A549 (cell line): ENCODE measurements at regions not wholly inside any gene's neighbourhood (a gene's known extent, or its start where the extent isn't known, plus 50 kb on each side); places are given as distances from the start of the nearest gene placed in this dataset.

Experiments used
- ATAC-seq, 2 experiments: fragments of 200-7000 bp in 1 of 2; fragments of >200 bp in 1 of 2; cut with Nextera tagmentation in 1 of 2; cut with Tn5 transposase in 1 of 2; 3 replicates each; pipeline versions ENCODE4 v1.8.0 to v1.9.1; 2018 to 2020; ENCODE audit warnings: mild to moderate bottlenecking in 1 of 2, moderate library complexity in 1 of 2
- CTCF ChIA-PET: fragments of 300-600 bp; sonication (Branson Sonifier 250); formaldehyde crosslinking; extraction: SDS; loops from one replicate; lab custom pipeline; 2021; ENCODE audit warnings: antibody characterized with exemption, inconsistent platforms; lab: Yijun Ruan, JAX
- POLR2A ChIA-PET: fragments of 350-600 bp; formaldehyde crosslinking; extraction: SDS; loops from one replicate; lab custom pipeline; 2021; ENCODE audit warnings: antibody characterized with exemption, inconsistent platforms; lab: Yijun Ruan, JAX
- DNase-seq, 2 experiments: peaks; one replicate each; pipeline versions ENCODE4 v3.0.0 to v3.0.0-alpha.2; 2011 to 2016; ENCODE audit warnings: low read depth in 1 of 2, low spot score in 1 of 2
- FAIRE-seq: peaks from 2 replicates; lab custom pipeline; 2011; peaks lifted over from hg19 to GRCh38; lab: Jason Lieb, UNC
- H3K27ac ChIP-seq, 2 experiments: fragments of >200 bp; sonication (Bioruptor Twin); formaldehyde crosslinking; 3 replicates each; pipeline ENCODE4 v1.5.1; 2016 to 2017
- H3K4me1 ChIP-seq: fragments of >200 bp; sonication (Bioruptor Twin); formaldehyde crosslinking; 3 replicates; pipeline ENCODE4 v1.6.1; 2016
- H3K4me2 ChIP-seq: fragments of >200 bp; sonication (Bioruptor Twin); formaldehyde crosslinking; 3 replicates; pipeline ENCODE4 v1.6.1; 2016
- H3K4me3 ChIP-seq: fragments of >200 bp; sonication (Bioruptor Twin); formaldehyde crosslinking; 3 replicates; pipeline ENCODE4 v1.5.1; 2016
- H3K9me3 ChIP-seq: fragments of >200 bp; sonication (Bioruptor Twin); formaldehyde crosslinking; 3 replicates; pipeline ENCODE4 v1.6.1; 2016
- ATOH8 ChIP-seq: fragments of 250-450 bp; sonication (Bioruptor Pico); IDR thresholded peaks from 2 replicates; pipeline ENCODE4 v1.5.0; 2020; ENCODE audit warnings: low read depth, mild to moderate bottlenecking, moderate library complexity
- CHD2 ChIP-seq: fragments of 150-350 bp; IDR thresholded peaks from 2 replicates; pipeline ENCODE4 v1.6.1; 2014; ENCODE audit warnings: low read length; ENCODE audit not compliant: partially characterized antibody
- CHD4 ChIP-seq: fragments of 200-600 bp; sonication (generic); IDR thresholded peaks from 2 replicates; pipeline ENCODE4 v1.6.1; 2016; ENCODE audit warnings: antibody characterized with exemption, mild to moderate bottlenecking, borderline replicate concordance
- CTCF ChIP-seq: fragments of >200 bp; sonication (Bioruptor Twin); formaldehyde crosslinking; IDR thresholded peaks from 3 replicates; pipeline ENCODE4 v1.5.1; 2016
- EHMT2 ChIP-seq: fragments of 200-600 bp; sonication (generic); IDR thresholded peaks from 2 replicates; pipeline ENCODE4 v1.6.1; 2016; ENCODE audit warnings: antibody characterized with exemption, low read depth, mild to moderate bottlenecking, moderate library complexity
- ELK1 ChIP-seq: fragments of 150-350 bp; IDR thresholded peaks from 2 replicates; pipeline ENCODE4 v1.6.1; 2014; ENCODE audit warnings: low read depth, mild to moderate bottlenecking, low read length
- EP300 ChIP-seq, 2 experiments: fragments of >200 bp; sonication (Bioruptor Twin); formaldehyde crosslinking; IDR thresholded peaks; 2 replicates in 1 of 2; 3 replicates in 1 of 2; pipeline ENCODE4 v1.6.1; 2016 to 2017
- FOSL2 ChIP-seq, 2 experiments: fragments of 450-650 bp in 1 of 2; fragments of >200 bp in 1 of 2; sonication (Bioruptor Twin) in 1 of 2; formaldehyde crosslinking; IDR thresholded peaks; 2 replicates each; pipeline versions ENCODE4 v1.5.0 to v1.6.1; 2016 to 2020; ENCODE audit warnings: mild to moderate bottlenecking in 1 of 2, moderate library complexity in 1 of 2
- GATA3 ChIP-seq: IDR thresholded peaks from 2 replicates; pipeline ENCODE4 v1.6.1; 2012; ENCODE audit warnings: borderline replicate concordance
- HDAC2 ChIP-seq: fragments of 200-600 bp; sonication (generic); IDR thresholded peaks from 2 replicates; pipeline ENCODE4 v1.6.1; 2016
- HOXA7 ChIP-seq: fragments of 250-450 bp; sonication (Bioruptor Pico); IDR thresholded peaks from 2 replicates; pipeline ENCODE4 v1.5.0; 2020; ENCODE audit warnings: mild to moderate bottlenecking, moderate library complexity
- HOXB13 ChIP-seq: fragments of 250-450 bp; sonication (Bioruptor Pico); IDR thresholded peaks from 2 replicates; pipeline ENCODE4 v1.5.0; 2020; ENCODE audit warnings: low read depth, mild to moderate bottlenecking, moderate library complexity
- MAFK ChIP-seq: fragments of 450-650 bp; IDR thresholded peaks from 2 replicates; pipeline ENCODE4 v1.6.1; 2014; ENCODE audit not compliant: partially characterized antibody
- MAX ChIP-seq: IDR thresholded peaks from 2 replicates; pipeline ENCODE4 v1.6.1; 2012
- MAZ ChIP-seq: fragments of 150-350 bp; IDR thresholded peaks from 2 replicates; pipeline ENCODE4 v1.6.1; 2014; ENCODE audit warnings: antibody characterized with exemption, low read depth, low read length, borderline replicate concordance
- PBX3 ChIP-seq: IDR thresholded peaks from 2 replicates; pipeline ENCODE4 v1.6.1; 2012
- RAD21 ChIP-seq, 2 experiments: fragments of >200 bp in 1 of 2; sonication (Bioruptor Twin) in 1 of 2; formaldehyde crosslinking in 1 of 2; IDR thresholded peaks in 1 of 2; conservative IDR thresholded peaks in 1 of 2; 2 replicates in 1 of 2; 3 replicates in 1 of 2; pipeline ENCODE4 v1.6.1; 2012 to 2018; ENCODE audit warnings: inconsistent platforms in 1 of 2
- REST ChIP-seq: fragments of 200-600 bp; sonication (generic); IDR thresholded peaks from 2 replicates; pipeline ENCODE4 v1.6.1; 2016; ENCODE audit warnings: antibody characterized with exemption, mild to moderate bottlenecking, moderate library complexity
- SREBF2 ChIP-seq: fragments of 450-650 bp; IDR thresholded peaks from 2 replicates; pipeline ENCODE4 v1.6.1; 2014; ENCODE audit warnings: mild to moderate bottlenecking, moderate library complexity
- TP53 ChIP-seq: fragments of 250-450 bp; sonication (Bioruptor Pico); IDR thresholded peaks from 2 replicates; pipeline ENCODE4 v1.5.0; 2021; ENCODE audit warnings: mild to moderate bottlenecking, moderate library complexity
- WGBS: methylation state at CpG from one replicate; pipeline ENCODE4 v1.1.6; 2017; ENCODE audit errors: missing lambda C conversion rate; 5-methylcytosine and 5-hydroxymethylcytosine counted together

GRCh38 chr7:32266932-32267475 lies 196.8 kb upstream of the PDE1C start:
- no peak overlapping the region for H3K4me3 ChIP-seq
- H3K4me2 ChIP-seq: no peak overlapping the region
- no peaks in the 10 kb centered on the region for H3K9me3 ChIP-seq
- DNase-seq (no peak), ATAC-seq (peak in 1 of 2 experiments; percentile 30; a peak in 2 of 6 replicates)
- POLR2A ChIA-PET: no interaction called here
- no peaks in the 10 kb centered on the region for H3K4me1 ChIP-seq
- WGBS: 23% methylated on average over 12 of the region's 16 CpGs
- TF ChIP-seq RAD21 (conservative IDR thresholded peaks at IDR 0.05 in 1 of 2, IDR thresholded peaks at IDR 0.05 in 1 of 2): peak in 1 of 2 experiments; percentile 25; a peak in 1 of 5 replicates
- TF ChIP-seq EHMT2: no peak
- TF ChIP-seq, all 56 proteins: peak for 1
- CTCF ChIA-PET: interaction anchor here (1.4 kb wide), 1 partner anchor 23 kb away, joined by 3 read pairs; no protein-coding TSS in a partner anchor
- no peak overlapping the region for H3K27ac ChIP-seq
- FAIRE-seq: no peak

GRCh38 chr7:32264702-32265284 lies 194.6 kb upstream of the PDE1C start:
- Histone ChIP-seq H3K27ac (no peak overlapping the region), H3K4me3 (no peak overlapping the region), H3K4me2 (no peak overlapping the region), H3K4me1 (no peaks in the 10 kb centered on the region), H3K9me3 (no peaks in the 10 kb centered on the region)
- ATAC-seq: no peak
- WGBS: 35% methylated on average over 2 of the region's 2 CpGs
- POLR2A ChIA-PET: no interaction called here
- DNase-seq: no peak
- no peak for TF ChIP-seq TP53 (CRISPR knock-in tag)
- no peak for TF ChIP-seq HDAC2
- no peak for TF ChIP-seq REST
- no peak for TF ChIP-seq MAX
- no peak for TF ChIP-seq HOXB13 (CRISPR knock-in tag)
- TF ChIP-seq PBX3: no peak
- FAIRE-seq: no peak
- CTCF ChIA-PET: interaction anchor here (0.6 kb wide), 1 partner anchor 25 kb away, joined by 3 read pairs; no protein-coding TSS in a partner anchor

GRCh38 chr7:32263611-32264010 lies 193.4 kb upstream of the PDE1C start:
- ATAC-seq (no peak), DNase-seq (no peak), FAIRE-seq (no peak)
- no peak overlapping the region for H3K4me2 ChIP-seq
- no peaks in the 10 kb centered on the region for H3K9me3 ChIP-seq
- H3K4me1 ChIP-seq: no peaks in the 10 kb centered on the region
- H3K27ac ChIP-seq: no peak overlapping the region
- ChIA-PET POLR2A (no interaction called here), CTCF (no interaction called here)
- no peak overlapping the region for H3K4me3 ChIP-seq
- no peak for TF ChIP-seq HOXA7 (CRISPR knock-in tag)
- no peak for TF ChIP-seq EP300 (IDR thresholded peaks at IDR 0.05)
- TF ChIP-seq CHD4: no peak
- no peak for TF ChIP-seq MAZ
- no peak for TF ChIP-seq SREBF2
- no peak for TF ChIP-seq HOXB13 (CRISPR knock-in tag)
- TF ChIP-seq TP53 (CRISPR knock-in tag): no peak
- no peak for TF ChIP-seq CTCF
- no peak for TF ChIP-seq ATOH8 (CRISPR knock-in tag)
- no peak for TF ChIP-seq HDAC2
- TF ChIP-seq MAFK: no peak
- TF ChIP-seq RAD21 (conservative IDR thresholded peaks at IDR 0.05 in 1 of 2, IDR thresholded peaks at IDR 0.05 in 1 of 2): no peak
- no peak for TF ChIP-seq CHD2
- no peak for TF ChIP-seq FOSL2 (IDR thresholded peaks at IDR 0.05)
- no peak for TF ChIP-seq FOSL2 (CRISPR knock-in tag; IDR thresholded peaks at IDR 0.05)
- TF ChIP-seq GATA3: no peak
- TF ChIP-seq ELK1: no peak
